Breast epithelium (tissue), 4 donors: ENCODE measurements at regions not wholly inside any gene's neighbourhood (a gene's known extent, or its start where the extent isn't known, plus 50 kb on each side); places are given as distances from the start of the nearest gene placed in this dataset.

Experiments used
- DNase-seq, 2 donors: peaks; one replicate each; pipeline ENCODE4 v3.0.0-alpha.2; 2019; ENCODE audit warnings: low spot score in 2 of 2
- H3K27ac ChIP-seq, 2 donors: fragments of 200-600 bp; sonication (generic) in 1 of 2; one replicate each; pipeline ENCODE4 v1.5.1; 2016 to 2019; ENCODE audit warnings: mild to moderate bottlenecking in 1 of 2
- H3K27me3 ChIP-seq, 2 donors: fragments of 200-600 bp; sonication (generic) in 1 of 2; one replicate each; pipeline versions ENCODE4 v1.5.1 to v1.6.0; 2017 to 2019; ENCODE audit warnings: control low read depth in 1 of 2, mild to moderate bottlenecking in 1 of 2
- H3K36me3 ChIP-seq: fragments of 200-600 bp; one replicate; pipeline ENCODE4 v1.5.1; 2019
- H3K4me1 ChIP-seq, 2 donors: fragments of 200-600 bp; sonication (generic); one replicate each; pipeline ENCODE4 v1.5.1; 2016 to 2019; ENCODE audit warnings: control low read depth in 1 of 2
- H3K4me3 ChIP-seq, 3 donors: fragments of 200-600 bp; sonication (generic); 1 replicate in 2 of 3; 2 replicates in 1 of 3; pipeline ENCODE4 v1.5.1; 2016 to 2019; ENCODE audit warnings: mild to moderate bottlenecking in 3 of 3, moderate library complexity in 2 of 3
- H3K9me3 ChIP-seq, 2 donors: fragments of 200-600 bp; sonication (generic) in 1 of 2; one replicate each; pipeline ENCODE4 v1.5.1; 2016 to 2019; ENCODE audit warnings: control low read depth in 1 of 2
- CTCF ChIP-seq, 3 donors: fragments of 450-650 bp; IDR thresholded peaks; one replicate each; pipeline ENCODE4 v1.5.1; 2016 to 2017; ENCODE audit warnings: antibody characterized with exemption in 3 of 3, mild to moderate bottlenecking in 3 of 3, moderate library complexity in 3 of 3
- POLR2A ChIP-seq: fragments of 450-650 bp; IDR thresholded peaks from one replicate; pipeline ENCODE4 v1.6.1; 2016; ENCODE audit warnings: antibody characterized with exemption, mild to moderate bottlenecking, moderate library complexity
- POLR2AphosphoS5 ChIP-seq, 3 donors: sonication (generic); formaldehyde crosslinking; IDR thresholded peaks; one replicate each; pipeline ENCODE4 v1.6.1; 2017; ENCODE audit warnings: antibody characterized with exemption in 3 of 3
- intact Hi-C: fragments of 100-400 bp; cut with DNase I; formaldehyde crosslinking; loops from one replicate; pipeline ENCODE4 v1.15.1; 2023; ENCODE audit warnings: low total_unique reads

GRCh38 chr3:29183346-29184087, 97.4 kb upstream of the RBMS3 start:
- intact Hi-C loops = loop anchor here (2.0 to 5.0 kb wide), 2 partner anchors 55 to 116 kb away; no protein-coding TSS in a partner anchor
- no peak for TF ChIP-seq POLR2A
- no peak for TF ChIP-seq POLR2AphosphoS5 (IDR thresholded peaks at IDR 0.05)
- no peak for TF ChIP-seq CTCF (IDR thresholded peaks at IDR 0.05)
- no peak for DNase-seq
- H3K4me3 ChIP-seq = no peak overlapping the region
- no peaks in the 10 kb centered on the region for H3K36me3 ChIP-seq
- no peaks in the 10 kb centered on the region for H3K4me1 ChIP-seq
- H3K27ac ChIP-seq = no peak overlapping the region
- H3K9me3 ChIP-seq = no peaks in the 10 kb centered on the region
- no peaks in the 10 kb centered on the region for H3K27me3 ChIP-seq

- intact Hi-C loops = no loop called here
- Histone ChIP-seq H3K4me3 (no peak overlapping the region), H3K36me3 (no peaks in the 10 kb centered on the region), H3K9me3 (no peaks in the 10 kb centered on the region), H3K27me3 (no peaks in the 10 kb centered on the region), H3K27ac (no peak overlapping the region), H3K4me1 (no peaks in the 10 kb centered on the region)
- no peak for TF ChIP-seq POLR2A
- no peak for TF ChIP-seq POLR2AphosphoS5 (IDR thresholded peaks at IDR 0.05)
- no peak for TF ChIP-seq CTCF (IDR thresholded peaks at IDR 0.05)
- no peak for DNase-seq
These were observed 95.2 kb upstream of the RBMS3 start for GRCh38 chr3:29185706-29186105.

GRCh38 chr3:29186131-29186599, 94.7 kb upstream of the RBMS3 start:
- no peak overlapping the region for H3K4me3 ChIP-seq
- H3K4me1 ChIP-seq = no peaks in the 10 kb centered on the region
- TF ChIP-seq POLR2A (no peak), CTCF (IDR thresholded peaks at IDR 0.05) (no peak)
- no peaks in the 10 kb centered on the region for H3K36me3 ChIP-seq
- no peaks in the 10 kb centered on the region for H3K27me3 ChIP-seq
- no peak for DNase-seq
- peak overlapping the region in 1 of 2 donors; percentile 21 for H3K27ac ChIP-seq
- intact Hi-C loops = no loop called here
- no peaks in the 10 kb centered on the region for H3K9me3 ChIP-seq

- Histone ChIP-seq H3K4me3 (no peak overlapping the region), H3K36me3 (no peaks in the 10 kb centered on the region), H3K4me1 (no peaks in the 10 kb centered on the region), H3K27ac (peak overlapping the region in 1 of 2 donors; percentile 21), H3K9me3 (no peaks in the 10 kb centered on the region), H3K27me3 (no peaks in the 10 kb centered on the region)
- TF ChIP-seq POLR2A = no peak
- TF ChIP-seq POLR2AphosphoS5 (IDR thresholded peaks at IDR 0.05) = no peak
- no peak for TF ChIP-seq CTCF (IDR thresholded peaks at IDR 0.05)
- intact Hi-C loops = no loop called here
- DNase-seq = no peak
These were observed 93.7 kb upstream of the RBMS3 start for GRCh38 chr3:29186982-29187725.

- intact Hi-C loops = no loop called here
- H3K4me1 ChIP-seq = no peaks in the 10 kb centered on the region
- peaks cover 0 to 6% of the 10 kb centered on the region in 2 donors for H3K9me3 ChIP-seq
These were observed 91.5 kb upstream of the RBMS3 start for GRCh38 chr3:29189328-29189727.

More at GRCh38 chr3:29189328-29189727, 91.5 kb upstream of the RBMS3 start:
- Histone ChIP-seq H3K4me3 (no peak overlapping the region), H3K27ac (no peak overlapping the region), H3K36me3 (no peaks in the 10 kb centered on the region), H3K27me3 (no peaks in the 10 kb centered on the region)
- no peak for DNase-seq
- TF ChIP-seq POLR2A = no peak
- TF ChIP-seq CTCF (IDR thresholded peaks at IDR 0.05) = no peak
- TF ChIP-seq POLR2AphosphoS5 (IDR thresholded peaks at IDR 0.05) = no peak
